Mesothelial cell of epicardium (in vitro differentiated cells): ENCODE measurements at regions not wholly inside any gene's neighbourhood (a gene's known extent, or its start where the extent isn't known, plus 50 kb on each side); places are given as distances from the start of the nearest gene placed in this dataset.

Experiments used
- DNase-seq, 2 experiments: peaks; one replicate each; pipeline ENCODE4 v3.0.0; 2021; ENCODE audit warnings: low spot score in 2 of 2; ENCODE audit not compliant: unreplicated experiment in 2 of 2
- H3K27ac Mint-ChIP-seq: 2 replicates; pipeline ENCODE4 v1.8.0; 2021; ENCODE audit warnings: mixed read lengths
- H3K27me3 Mint-ChIP-seq: 2 replicates; pipeline ENCODE4 v1.8.0; 2021; ENCODE audit warnings: low read depth, mixed read lengths
- H3K36me3 Mint-ChIP-seq: 2 replicates; pipeline ENCODE4 v1.8.0; 2021; ENCODE audit warnings: mixed read lengths
- H3K4me1 Mint-ChIP-seq: 2 replicates; pipeline ENCODE4 v1.8.0; 2021; ENCODE audit warnings: mixed read lengths
- H3K4me3 Mint-ChIP-seq: 2 replicates; pipeline ENCODE4 v1.8.0; 2021; ENCODE audit warnings: mild to moderate bottlenecking, moderate library complexity, mixed read lengths
- H3K9me3 Mint-ChIP-seq: 2 replicates; pipeline ENCODE4 v1.8.0; 2021; ENCODE audit warnings: mixed read lengths
- CTCF ChIP-seq: fragments of 200-600 bp; sonication (generic); IDR thresholded peaks from one replicate; pipeline ENCODE4 v1.5.0; 2021; ENCODE audit warnings: antibody characterized with exemption; ENCODE audit not compliant: unreplicated experiment

GRCh38 chr1:216997831-216998230, 274.6 kb upstream of the ESRRG start:
- peaks cover under 1% of the 10 kb centered on the region for H3K9me3 Mint-ChIP-seq
- H3K36me3 Mint-ChIP-seq: no peaks in the 10 kb centered on the region
- no peak for DNase-seq
- no peak overlapping the region for H3K4me3 Mint-ChIP-seq
- H3K27me3 Mint-ChIP-seq: peaks cover 48% of the 10 kb centered on the region
- peaks cover 9% of the 10 kb centered on the region for H3K4me1 Mint-ChIP-seq
- no peak for TF ChIP-seq CTCF
- H3K27ac Mint-ChIP-seq: no peak overlapping the region

GRCh38 chr1:216997069-216997468, 273.8 kb upstream of the ESRRG start:
- no peaks in the 10 kb centered on the region for H3K36me3 Mint-ChIP-seq
- no peak overlapping the region for H3K4me3 Mint-ChIP-seq
- H3K4me1 Mint-ChIP-seq: peaks cover 9% of the 10 kb centered on the region
- no peak overlapping the region for H3K27ac Mint-ChIP-seq
- DNase-seq: no peak
- TF ChIP-seq CTCF: no peak
- peaks cover 49% of the 10 kb centered on the region for H3K27me3 Mint-ChIP-seq
- H3K9me3 Mint-ChIP-seq: peaks cover 3% of the 10 kb centered on the region

- no peaks in the 10 kb centered on the region for H3K4me1 Mint-ChIP-seq
- H3K4me3 Mint-ChIP-seq: no peak overlapping the region
- H3K27me3 Mint-ChIP-seq: peaks cover 23% of the 10 kb centered on the region
- no peak for TF ChIP-seq CTCF
- no peak overlapping the region for H3K27ac Mint-ChIP-seq
- no peak for DNase-seq
- H3K9me3 Mint-ChIP-seq: no peaks in the 10 kb centered on the region
- H3K36me3 Mint-ChIP-seq: no peaks in the 10 kb centered on the region
Observed at GRCh38 chr1:216984536-216984935, 261.3 kb upstream of the ESRRG start.

GRCh38 chr1:216983823-216984222, 260.6 kb upstream of the ESRRG start:
- Mint-ChIP-seq H3K27ac (no peak overlapping the region), H3K4me3 (no peak overlapping the region), H3K36me3 (no peaks in the 10 kb centered on the region), H3K9me3 (no peaks in the 10 kb centered on the region), H3K27me3 (peaks cover 27% of the 10 kb centered on the region), H3K4me1 (no peaks in the 10 kb centered on the region)
- DNase-seq: no peak
- TF ChIP-seq CTCF: no peak

GRCh38 chr1:216961516-216961915, 238.3 kb upstream of the ESRRG start:
- Mint-ChIP-seq H3K9me3 (peaks cover 17% of the 10 kb centered on the region), H3K36me3 (peaks cover 5% of the 10 kb centered on the region), H3K27ac (no peak overlapping the region), H3K4me1 (no peaks in the 10 kb centered on the region), H3K27me3 (peaks cover 22% of the 10 kb centered on the region), H3K4me3 (no peak overlapping the region)
- DNase-seq: no peak
- TF ChIP-seq CTCF: no peak

- Mint-ChIP-seq H3K4me1 (no peaks in the 10 kb centered on the region), H3K9me3 (peaks cover 25% of the 10 kb centered on the region), H3K27me3 (peaks cover 22% of the 10 kb centered on the region), H3K27ac (no peak overlapping the region), H3K4me3 (no peak overlapping the region), H3K36me3 (peaks cover 5% of the 10 kb centered on the region)
- no peak for DNase-seq
- no peak for TF ChIP-seq CTCF
Observed at GRCh38 chr1:216960716-216961115, 237.5 kb upstream of the ESRRG start.
